ENCODE measurements at regions not wholly inside any gene's neighbourhood (a gene's known extent, or its start where the extent isn't known, plus 50 kb on each side); places are given as distances from the start of the nearest gene placed in this dataset.

- Histone ChIP-seq H3K27me3 (ENCODE audit: insufficient read depth, low read length, poor library complexity, severe bottlenecking) (no peaks in the 10 kb centered on the region), H2AFZ (ENCODE audit: low read length) (no peak overlapping the region), H3K79me2 (ENCODE audit: insufficient read depth, low read length) (no peaks in the 10 kb centered on the region), H3K36me3 (ENCODE audit: insufficient read depth, low read length) (no peaks in the 10 kb centered on the region), H3F3A (ENCODE audit: low read depth) (no peaks in the 10 kb centered on the region), H3K9me3 (ENCODE audit: insufficient read depth, low read depth, low read length) (no peaks in the 10 kb centered on the region), H4K20me1 (ENCODE audit: insufficient read depth, low read length, poor library complexity, severe bottlenecking) (no peaks in the 10 kb centered on the region), H3K4me1 (ENCODE audit: insufficient read depth, low read length, poor library complexity, severe bottlenecking) (peaks cover 7% of the 10 kb centered on the region), H3K4me2 (ENCODE audit: low read depth, low read length, poor library complexity, severe bottlenecking) (no peak overlapping the region), H3K9me2 (replicated peaks; ENCODE audit: low read depth, low read length) (no peaks in the 10 kb centered on the region), H3K9ac (ENCODE audit: low read depth, low read length, poor library complexity, severe bottlenecking) (no peak overlapping the region), H3K4me3 (ENCODE audit: low read length, poor library complexity, severe bottlenecking) (no peak overlapping the region)
- TF ChIP-seq EZH2phosphoT487 (IDR thresholded peaks at IDR 0.05; ENCODE audit: borderline replicate concordance) = no peak
- TF ChIP-seq, protein P1, sequence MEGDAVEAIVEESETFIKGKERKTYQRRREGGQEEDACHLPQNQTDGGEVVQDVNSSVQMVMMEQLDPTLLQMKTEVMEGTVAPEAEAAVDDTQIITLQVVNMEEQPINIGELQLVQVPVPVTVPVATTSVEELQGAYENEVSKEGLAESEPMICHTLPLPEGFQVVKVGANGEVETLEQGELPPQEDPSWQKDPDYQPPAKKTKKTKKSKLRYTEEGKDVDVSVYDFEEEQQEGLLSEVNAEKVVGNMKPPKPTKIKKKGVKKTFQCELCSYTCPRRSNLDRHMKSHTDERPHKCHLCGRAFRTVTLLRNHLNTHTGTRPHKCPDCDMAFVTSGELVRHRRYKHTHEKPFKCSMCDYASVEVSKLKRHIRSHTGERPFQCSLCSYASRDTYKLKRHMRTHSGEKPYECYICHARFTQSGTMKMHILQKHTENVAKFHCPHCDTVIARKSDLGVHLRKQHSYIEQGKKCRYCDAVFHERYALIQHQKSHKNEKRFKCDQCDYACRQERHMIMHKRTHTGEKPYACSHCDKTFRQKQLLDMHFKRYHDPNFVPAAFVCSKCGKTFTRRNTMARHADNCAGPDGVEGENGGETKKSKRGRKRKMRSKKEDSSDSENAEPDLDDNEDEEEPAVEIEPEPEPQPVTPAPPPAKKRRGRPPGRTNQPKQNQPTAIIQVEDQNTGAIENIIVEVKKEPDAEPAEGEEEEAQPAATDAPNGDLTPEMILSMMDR (conservative IDR thresholded peaks at IDR 0.05; ENCODE audit: low read length) = no peak
Observed at GRCh38 chr4:115279330-115279729, 165.9 kb upstream of the NDST4 start.

DNA sequence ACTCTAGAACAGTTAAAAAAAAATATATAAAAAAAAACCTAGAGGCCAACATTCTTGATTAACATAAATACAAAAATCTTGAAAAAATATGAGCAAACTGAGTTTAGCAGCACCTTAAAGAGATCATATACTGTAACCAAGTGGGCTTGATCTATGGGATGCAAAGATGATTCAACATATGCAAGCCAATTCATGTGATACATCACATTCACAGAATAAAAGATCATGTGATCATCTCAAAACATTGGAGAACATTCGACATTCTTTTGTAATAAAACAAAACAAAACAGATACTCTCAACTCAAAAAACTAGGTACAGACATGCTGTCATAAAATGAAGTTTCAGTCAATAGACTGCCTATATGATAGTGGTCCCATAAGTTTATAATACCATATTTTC is 165.4 kb upstream of the NDST4 start:
- Histone ChIP-seq H4K20me1 (ENCODE audit: insufficient read depth, low read length, poor library complexity, severe bottlenecking) (no peaks in the 10 kb centered on the region), H3K27me3 (ENCODE audit: insufficient read depth, low read length, poor library complexity, severe bottlenecking) (no peaks in the 10 kb centered on the region), H3K9me3 (ENCODE audit: insufficient read depth, low read depth, low read length) (no peaks in the 10 kb centered on the region), H3F3A (ENCODE audit: low read depth) (no peaks in the 10 kb centered on the region), H3K4me2 (ENCODE audit: low read depth, low read length, poor library complexity, severe bottlenecking) (no peak overlapping the region), H3K9ac (ENCODE audit: low read depth, low read length, poor library complexity, severe bottlenecking) (no peak overlapping the region), H3K4me3 (ENCODE audit: low read length, poor library complexity, severe bottlenecking) (no peak overlapping the region), H3K36me3 (ENCODE audit: insufficient read depth, low read length) (no peaks in the 10 kb centered on the region), H3K79me2 (ENCODE audit: insufficient read depth, low read length) (no peaks in the 10 kb centered on the region), H3K9me2 (replicated peaks; ENCODE audit: low read depth, low read length) (no peaks in the 10 kb centered on the region), H3K4me1 (ENCODE audit: insufficient read depth, low read length, poor library complexity, severe bottlenecking) (peaks cover 9% of the 10 kb centered on the region), H2AFZ (ENCODE audit: low read length) (no peak overlapping the region)
- TF ChIP-seq, protein P1 (conservative IDR thresholded peaks at IDR 0.05; ENCODE audit: low read length) = no peak
- TF ChIP-seq EZH2phosphoT487 (IDR thresholded peaks at IDR 0.05; ENCODE audit: borderline replicate concordance) = no peak

DNA sequence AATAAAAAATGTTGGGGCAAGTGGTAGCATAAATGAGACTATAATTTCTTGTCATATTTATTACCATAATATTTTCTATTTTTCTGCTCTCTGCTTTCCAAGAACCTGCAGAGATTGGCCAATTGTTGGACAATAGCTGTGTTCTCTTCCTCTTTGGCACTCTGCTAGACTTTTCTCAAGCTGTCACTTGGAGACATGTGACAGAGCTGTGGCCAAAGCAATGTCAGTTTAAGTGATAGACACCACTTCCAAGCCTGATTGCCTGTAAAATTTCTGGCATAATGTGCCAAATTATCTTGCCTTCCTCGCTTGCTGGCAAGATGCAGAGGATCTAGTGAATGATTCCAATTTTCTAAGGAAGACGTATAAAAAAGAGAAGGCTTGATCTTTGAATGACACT is 162.2 kb upstream of the NDST4 start:
- Histone ChIP-seq H4K20me1 (ENCODE audit: insufficient read depth, low read length, poor library complexity, severe bottlenecking) (no peaks in the 10 kb centered on the region), H2AFZ (ENCODE audit: low read length) (no peak overlapping the region), H3K9ac (ENCODE audit: low read depth, low read length, poor library complexity, severe bottlenecking) (no peak overlapping the region), H3K36me3 (ENCODE audit: insufficient read depth, low read length) (no peaks in the 10 kb centered on the region), H3K9me2 (replicated peaks; ENCODE audit: low read depth, low read length) (no peaks in the 10 kb centered on the region), H3K27me3 (ENCODE audit: insufficient read depth, low read length, poor library complexity, severe bottlenecking) (peaks cover 6% of the 10 kb centered on the region), H3K4me1 (ENCODE audit: insufficient read depth, low read length, poor library complexity, severe bottlenecking) (peaks cover 12% of the 10 kb centered on the region), H3K79me2 (ENCODE audit: insufficient read depth, low read length) (no peaks in the 10 kb centered on the region), H3K4me2 (ENCODE audit: low read depth, low read length, poor library complexity, severe bottlenecking) (no peak overlapping the region), H3F3A (ENCODE audit: low read depth) (no peaks in the 10 kb centered on the region), H3K9me3 (ENCODE audit: insufficient read depth, low read depth, low read length) (no peaks in the 10 kb centered on the region), H3K4me3 (ENCODE audit: low read length, poor library complexity, severe bottlenecking) (no peak overlapping the region)
- no peak for TF ChIP-seq EZH2phosphoT487 (IDR thresholded peaks at IDR 0.05; ENCODE audit: borderline replicate concordance)
- TF ChIP-seq, protein P1 (conservative IDR thresholded peaks at IDR 0.05; ENCODE audit: low read length) = no peak
